Kidney (tissue), 13 donors: ENCODE measurements at regions not wholly inside any gene's neighbourhood (a gene's known extent, or its start where the extent isn't known, plus 50 kb on each side); places are given as distances from the start of the nearest gene placed in this dataset.
A peak's percentile ranks its signal among the peaks of the same experiment; 100 is the strongest.

Source experiments
- DNase-seq, 5 donors: peaks; one replicate each; pipeline ENCODE4 v3.0.0-alpha.2; 2013 to 2020
- FAIRE-seq: peaks from 2 replicates; lab custom pipeline; 2012; peaks lifted over from hg19 to GRCh38; lab: Jason Lieb, UNC
- H3K27ac ChIP-seq, 2 donors: one replicate each; pipeline ENCODE4 v1.7.0; 2013; ENCODE audit warnings: low read depth in 2 of 2, low read length in 2 of 2, inconsistent platforms in 1 of 2
- H3K27me3 ChIP-seq: one replicate; pipeline ENCODE4 v1.7.1; 2013; ENCODE audit warnings: low read length, inconsistent platforms; ENCODE audit not compliant: control insufficient read depth, insufficient read depth
- H3K36me3 ChIP-seq, 3 donors: one replicate each; pipeline versions ENCODE4 v1.7.0 to v1.7.1; 2013; ENCODE audit warnings: low read length in 3 of 3, control low read depth in 1 of 3, inconsistent platforms in 1 of 3; ENCODE audit not compliant: insufficient read depth in 3 of 3, control insufficient read depth in 2 of 3
- H3K4me1 ChIP-seq, 3 donors: one replicate each; pipeline versions ENCODE4 v1.7.0 to v1.7.1; 2013; ENCODE audit warnings: low read length in 3 of 3, inconsistent platforms in 1 of 3, low read depth in 1 of 3; ENCODE audit not compliant: control insufficient read depth in 2 of 3, insufficient read depth in 2 of 3
- H3K4me3 ChIP-seq, 3 donors: one replicate each; pipeline versions ENCODE4 v1.7.0 to v1.8.1; 2013; ENCODE audit warnings: low read length in 3 of 3, control low read depth in 1 of 3, inconsistent platforms in 1 of 3
- H3K9ac ChIP-seq, 3 donors: one replicate each; pipeline versions ENCODE4 v1.7.0 to v1.7.1; 2013; ENCODE audit warnings: low read length in 3 of 3, control low read depth in 1 of 3, inconsistent platforms in 1 of 3
- H3K9me3 ChIP-seq, 3 donors: one replicate each; pipeline versions ENCODE4 v1.7.0 to v1.7.1; 2013; ENCODE audit warnings: low read length in 3 of 3, control low read depth in 1 of 3, inconsistent platforms in 1 of 3; ENCODE audit not compliant: control insufficient read depth in 2 of 3, insufficient read depth in 1 of 3
- intact Hi-C: fragments of 100-400 bp; cut with DNase I; formaldehyde crosslinking; loops from one replicate; pipeline ENCODE4 v1.11.1; 2022
- TF ChIP-seq, protein P1 (sequence below): IDR thresholded peaks from 3 replicates; pipeline ENCODE4 v1.5.1; 2012; ENCODE audit warnings: mild to moderate bottlenecking, moderate library complexity, borderline replicate concordance; ENCODE audit not compliant: insufficient read depth; ENCODE audit errors: extremely low read depth
- donor health status: control.
- donor health status: control.
- donor health status: control.
- donor health status: control.
- donor health status: control.
- donor health status: DM: yes; HTN: yes; CAD: no.
- donor health status: Normal renal cell carcinoma (clear cell type).

- TF ChIP-seq, protein P1, sequence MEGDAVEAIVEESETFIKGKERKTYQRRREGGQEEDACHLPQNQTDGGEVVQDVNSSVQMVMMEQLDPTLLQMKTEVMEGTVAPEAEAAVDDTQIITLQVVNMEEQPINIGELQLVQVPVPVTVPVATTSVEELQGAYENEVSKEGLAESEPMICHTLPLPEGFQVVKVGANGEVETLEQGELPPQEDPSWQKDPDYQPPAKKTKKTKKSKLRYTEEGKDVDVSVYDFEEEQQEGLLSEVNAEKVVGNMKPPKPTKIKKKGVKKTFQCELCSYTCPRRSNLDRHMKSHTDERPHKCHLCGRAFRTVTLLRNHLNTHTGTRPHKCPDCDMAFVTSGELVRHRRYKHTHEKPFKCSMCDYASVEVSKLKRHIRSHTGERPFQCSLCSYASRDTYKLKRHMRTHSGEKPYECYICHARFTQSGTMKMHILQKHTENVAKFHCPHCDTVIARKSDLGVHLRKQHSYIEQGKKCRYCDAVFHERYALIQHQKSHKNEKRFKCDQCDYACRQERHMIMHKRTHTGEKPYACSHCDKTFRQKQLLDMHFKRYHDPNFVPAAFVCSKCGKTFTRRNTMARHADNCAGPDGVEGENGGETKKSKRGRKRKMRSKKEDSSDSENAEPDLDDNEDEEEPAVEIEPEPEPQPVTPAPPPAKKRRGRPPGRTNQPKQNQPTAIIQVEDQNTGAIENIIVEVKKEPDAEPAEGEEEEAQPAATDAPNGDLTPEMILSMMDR: peak; percentile 95
- Histone ChIP-seq H3K27me3 (no peaks in the 10 kb centered on the region), H3K36me3 (no peaks in the 10 kb centered on the region), H3K9ac (peak overlapping the region in 1 of 3 donors; percentile 8), H3K27ac (no peak overlapping the region), H3K4me3 (no peak overlapping the region), H3K9me3 (no peaks in the 10 kb centered on the region), H3K4me1 (peaks cover 0 to 3% (median 0%) of the 10 kb centered on the region in 3 donors)
- intact Hi-C loops: no loop called here
- peak in 4 of 5 donors; percentile 73 to 87 (median 82) for DNase-seq
- FAIRE-seq: no peak
Observed at GRCh38 chr2:234550511-234551107, 53.7 kb upstream of the ARL4C start.

- Histone ChIP-seq H3K27ac (no peak overlapping the region), H3K36me3 (no peaks in the 10 kb centered on the region), H3K4me3 (no peak overlapping the region), H3K4me1 (peaks cover 0 to 3% (median 0%) of the 10 kb centered on the region in 3 donors), H3K9me3 (no peaks in the 10 kb centered on the region), H3K27me3 (no peaks in the 10 kb centered on the region), H3K9ac (no peak overlapping the region)
- intact Hi-C loops: no loop called here
- FAIRE-seq: no peak
- TF ChIP-seq, protein P1: no peak
- no peak for DNase-seq
Observed at GRCh38 chr2:234550056-234550455, 53.2 kb upstream of the ARL4C start.

GRCh38 chr2:234548695-234549420, 52.0 kb upstream of the ARL4C start:
- Histone ChIP-seq H3K4me3 (no peak overlapping the region), H3K4me1 (peaks cover 0 to 3% (median 0%) of the 10 kb centered on the region in 3 donors), H3K9ac (no peak overlapping the region), H3K27me3 (no peaks in the 10 kb centered on the region), H3K36me3 (no peaks in the 10 kb centered on the region), H3K9me3 (no peaks in the 10 kb centered on the region), H3K27ac (no peak overlapping the region)
- FAIRE-seq (no peak), DNase-seq (no peak)
- TF ChIP-seq, protein P1: no peak
- intact Hi-C loops: loop anchor here (2.0 kb wide), 1 partner anchor 560 kb away; no protein-coding TSS in a partner anchor
